GM23338 (cell line): ENCODE measurements at regions not wholly inside any gene's neighbourhood (a gene's known extent, or its start where the extent isn't known, plus 50 kb on each side); places are given as distances from the start of the nearest gene placed in this dataset.

Experiments
- ATAC-seq: fragments of 200-7000 bp; cut with Tn5 transposase; 3 replicates; pipeline ENCODE4 v1.9.1; 2020
- DNase-seq: peaks from one replicate; pipeline ENCODE4 v3.0.0-alpha.2; 2015; ENCODE audit warnings: low spot score
- H2AFZ ChIP-seq: fragments of 200-600 bp; sonication (generic); 2 replicates; pipeline ENCODE4 v1.8.0; 2016; ENCODE audit warnings: antibody characterized with exemption, mild to moderate bottlenecking, moderate library complexity
- H3F3A ChIP-seq: fragments of 200-600 bp; sonication (generic); replicated peaks from 2 replicates; pipeline ENCODE4 v1.8.0; 2017; ENCODE audit warnings: antibody characterized with exemption, mixed run types, low read depth
- H3K27ac ChIP-seq: fragments of 200-600 bp; sonication (generic); 2 replicates; pipeline ENCODE4 v1.6.1; 2016; ENCODE audit warnings: low read depth
- H3K27me3 ChIP-seq: fragments of 200-600 bp; sonication (generic); 2 replicates; pipeline ENCODE4 v1.8.0; 2016; ENCODE audit warnings: mild to moderate bottlenecking, mixed run types, moderate library complexity; ENCODE audit not compliant: insufficient read depth
- H3K36me3 ChIP-seq: fragments of 200-600 bp; sonication (generic); 2 replicates; pipeline ENCODE4 v1.8.0; 2016; ENCODE audit warnings: mild to moderate bottlenecking; ENCODE audit not compliant: insufficient read depth
- H3K4me1 ChIP-seq: fragments of 200-600 bp; sonication (generic); 2 replicates; pipeline ENCODE4 v1.8.0; 2016; ENCODE audit warnings: mild to moderate bottlenecking, moderate library complexity; ENCODE audit not compliant: insufficient read depth
- H3K4me2 ChIP-seq: fragments of 200-600 bp; sonication (generic); 2 replicates; pipeline ENCODE4 v1.7.1; 2017; ENCODE audit warnings: mixed run types
- H3K4me3 ChIP-seq: fragments of 200-600 bp; sonication (generic); 2 replicates; pipeline ENCODE4 v1.6.1; 2016; ENCODE audit warnings: mixed run types
- H3K79me2 ChIP-seq: fragments of 200-600 bp; sonication (generic); replicated peaks from 2 replicates; pipeline ENCODE4 v1.8.0; 2017; ENCODE audit warnings: mild to moderate bottlenecking; ENCODE audit not compliant: insufficient read depth
- H3K9me2 ChIP-seq: fragments of 200-600 bp; sonication (generic); 2 replicates; pipeline ENCODE4 v1.8.0; 2017; ENCODE audit not compliant: insufficient read depth
- H4K20me1 ChIP-seq: fragments of 200-600 bp; sonication (generic); replicated peaks from 2 replicates; pipeline ENCODE4 v1.8.0; 2017; ENCODE audit warnings: mild to moderate bottlenecking; ENCODE audit not compliant: insufficient read depth
- H3K27ac Mint-ChIP-seq: 2 replicates; pipeline ENCODE4 v1.8.0; 2020; ENCODE audit warnings: inconsistent platforms, mild to moderate bottlenecking, moderate library complexity, mixed read lengths
- H3K27me3 Mint-ChIP-seq: 3 replicates; pipeline ENCODE4 v1.8.0; 2022; ENCODE audit warnings: low read depth, mild to moderate bottlenecking, moderate library complexity, mixed read lengths, inconsistent platforms; ENCODE audit not compliant: insufficient read depth, poor library complexity
- H3K36me3 Mint-ChIP-seq: 3 replicates; pipeline ENCODE4 v1.8.0; 2021; ENCODE audit warnings: low read depth, mild to moderate bottlenecking, inconsistent platforms, moderate library complexity, mixed read lengths
- H3K4me1 Mint-ChIP-seq: 3 replicates; pipeline ENCODE4 v1.8.0; 2020; ENCODE audit warnings: mild to moderate bottlenecking, inconsistent platforms, mixed read lengths
- H3K4me3 Mint-ChIP-seq: 3 replicates; pipeline ENCODE4 v1.8.0; 2021; ENCODE audit warnings: moderate library complexity, mild to moderate bottlenecking, inconsistent platforms, mixed read lengths
- H3K9me3 Mint-ChIP-seq: 3 replicates; pipeline ENCODE4 v1.8.0; 2020; ENCODE audit warnings: moderate library complexity, mild to moderate bottlenecking, inconsistent platforms, mixed read lengths
- CREB1 ChIP-seq: fragments of 250-450 bp; sonication (Bioruptor Pico); IDR thresholded peaks from 2 replicates; pipeline ENCODE4 v1.5.0; 2020; ENCODE audit warnings: low read depth, mild to moderate bottlenecking, moderate library complexity
- CTCF ChIP-seq, 2 experiments: fragments of 200-600 bp in 1 of 2; sonication (generic) in 1 of 2; conservative IDR thresholded peaks; 2 replicates each; pipeline versions ENCODE4 v1.5.1 to v1.6.1; 2016 to 2017; ENCODE audit warnings: antibody characterized with exemption in 2 of 2, low read depth in 2 of 2, mild to moderate bottlenecking in 2 of 2, moderate library complexity in 1 of 2
- ETS1 ChIP-seq: IDR thresholded peaks from 2 replicates; pipeline ENCODE4 v1.6.1; 2016; ENCODE audit warnings: antibody characterized with exemption
- EZH2 ChIP-seq: fragments of 200-600 bp; sonication (generic); IDR thresholded peaks from one replicate; pipeline ENCODE4 v1.8.0; 2017; ENCODE audit warnings: antibody characterized with exemption, mild to moderate bottlenecking, low read depth; ENCODE audit not compliant: unreplicated experiment
- EZH2phosphoT487 ChIP-seq: fragments of 200-600 bp; sonication (generic); IDR thresholded peaks from one replicate; pipeline ENCODE4 v1.8.1; 2018; ENCODE audit warnings: antibody characterized with exemption; ENCODE audit not compliant: unreplicated experiment
- JUNB ChIP-seq: IDR thresholded peaks from one replicate; pipeline ENCODE4 v1.6.1; 2016; ENCODE audit warnings: antibody characterized with exemption; ENCODE audit not compliant: unreplicated experiment
- NANOG ChIP-seq: IDR thresholded peaks from 2 replicates; pipeline ENCODE4 v1.6.1; 2016; ENCODE audit warnings: antibody characterized with exemption, borderline replicate concordance
- POLR2AphosphoS5 ChIP-seq: IDR thresholded peaks from 2 replicates; pipeline ENCODE4 v1.6.1; 2016; ENCODE audit warnings: antibody characterized with exemption, low read depth
- REST ChIP-seq: IDR thresholded peaks from one replicate; pipeline ENCODE4 v1.6.1; 2018; ENCODE audit warnings: antibody characterized with exemption; ENCODE audit not compliant: unreplicated experiment
- STAT1 ChIP-seq: IDR thresholded peaks from one replicate; pipeline ENCODE4 v1.6.1; 2016; ENCODE audit warnings: antibody characterized with exemption; ENCODE audit not compliant: unreplicated experiment
- ZNF114 ChIP-seq: fragments of 250-450 bp; sonication (Bioruptor Pico); IDR thresholded peaks from 2 replicates; pipeline ENCODE4 v1.5.0; 2020; ENCODE audit warnings: mild to moderate bottlenecking, moderate library complexity
- ZNF331 ChIP-seq: fragments of 250-450 bp; sonication (Bioruptor Pico); IDR thresholded peaks from 2 replicates; pipeline ENCODE4 v1.5.0; 2020; ENCODE audit warnings: low read depth, mild to moderate bottlenecking, moderate library complexity
- ZNF462 ChIP-seq: fragments of 250-450 bp; sonication (Bioruptor Pico); IDR thresholded peaks from 2 replicates; pipeline ENCODE4 v1.5.0; 2020; ENCODE audit warnings: mild to moderate bottlenecking, moderate library complexity

GRCh38 chr9:24416136-24416535 is 129.6 kb downstream of the IZUMO3 start (continued):
- TF ChIP-seq STAT1, result no peak

GRCh38 chr9:24413651-24414050 is 132.0 kb downstream of the IZUMO3 start:
- TF ChIP-seq ZNF114 (CRISPR knock-in tag) (no peak), POLR2AphosphoS5 (no peak), ETS1 (no peak), REST (no peak), EZH2 (no peak), ZNF331 (CRISPR knock-in tag) (no peak), NANOG (no peak), CTCF (conservative IDR thresholded peaks at IDR 0.05; ENCODE audit: low read depth in 2 of 2) (no peak), ZNF462 (CRISPR knock-in tag) (no peak), JUNB (no peak), STAT1 (no peak), EZH2phosphoT487 (no peak), CREB1 (CRISPR knock-in tag) (no peak)
- H3K4me1 Mint-ChIP-seq, result no peaks in the 10 kb centered on the region
- Histone ChIP-seq H3K4me3 (no peak overlapping the region), H4K20me1 (no peaks in the 10 kb centered on the region), H3K4me2 (no peak overlapping the region), H3K27me3 (no peaks in the 10 kb centered on the region), H3K4me1 (no peaks in the 10 kb centered on the region), H3F3A (no peaks in the 10 kb centered on the region), H3K79me2 (no peaks in the 10 kb centered on the region), H2AFZ (no peak overlapping the region), H3K27ac (no peak overlapping the region), H3K9me2 (no peaks in the 10 kb centered on the region), H3K36me3 (no peaks in the 10 kb centered on the region)
- ATAC-seq, result no peak
- H3K27ac Mint-ChIP-seq, result no peak overlapping the region
- no peak for DNase-seq
- peaks cover 8% of the 10 kb centered on the region; the same call in 2 of the 3 replicates for H3K9me3 Mint-ChIP-seq
- no peak overlapping the region for H3K4me3 Mint-ChIP-seq
- peaks cover 2% of the 10 kb centered on the region for H3K27me3 Mint-ChIP-seq
- H3K36me3 Mint-ChIP-seq, result no peaks in the 10 kb centered on the region; the same call in 2 of the 3 replicates
